ENCODE measurements at regions not wholly inside any gene's neighbourhood (a gene's known extent, or its start where the extent isn't known, plus 50 kb on each side); places are given as distances from the start of the nearest gene placed in this dataset.

- TF ChIP-seq CTCF (IDR thresholded peaks at IDR 0.05) (no peak), EZH2 (IDR thresholded peaks at IDR 0.05) (no peak)
Observed at GRCh38 chr9:13629067-13629466, 349.6 kb upstream of the MPDZ start.
